D341Med (cell line): ENCODE measurements at regions not wholly inside any gene's neighbourhood (a gene's known extent, or its start where the extent isn't known, plus 50 kb on each side); places are given as distances from the start of the nearest gene placed in this dataset.

Experiments used
- DNase-seq: peaks from one replicate; pipeline ENCODE4 v3.0.0; 2012; ENCODE audit warnings: low spot score

GRCh38 chr4:54992266-54992665, 133.1 kb downstream of the KDR start:
- DNase-seq, result no peak

- no peak for DNase-seq
Measured at GRCh38 chr4:54988655-54989054, 136.7 kb downstream of the KDR start.

DNA sequence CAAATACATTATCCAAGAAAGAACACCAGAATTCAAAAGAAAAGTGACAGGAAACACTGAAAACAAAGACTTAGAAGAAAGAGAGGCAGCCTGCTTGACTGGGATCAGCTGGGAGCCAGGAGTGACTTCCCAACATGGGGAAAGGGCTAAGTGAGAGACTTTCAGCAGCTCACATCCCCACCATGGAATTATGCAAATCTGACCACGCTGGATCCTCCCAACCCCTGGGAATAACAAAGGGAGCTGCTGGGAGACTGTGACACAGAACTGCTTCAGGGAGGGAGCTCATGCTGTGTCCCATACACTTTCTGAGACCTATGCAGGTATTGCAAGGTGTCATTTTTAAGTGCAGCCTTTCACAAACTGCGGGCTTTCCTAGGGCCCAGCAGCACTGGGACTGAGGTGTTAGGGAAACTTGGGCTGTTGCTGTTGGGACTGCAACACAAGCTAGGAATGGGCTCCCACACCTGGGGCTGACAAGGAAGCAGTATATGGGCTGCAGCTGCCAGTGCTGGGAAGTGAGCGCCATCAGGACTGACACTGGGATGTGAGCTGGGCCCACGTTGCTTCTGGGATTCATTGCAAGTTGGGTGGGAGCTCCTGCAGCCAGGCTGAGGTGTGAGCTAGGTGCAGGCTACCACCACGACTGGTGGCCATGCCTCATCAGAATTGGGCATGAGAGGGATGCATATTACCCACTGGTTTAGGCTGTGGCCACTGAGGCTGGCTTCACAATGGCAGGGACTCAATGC, 139.1 kb downstream of the KDR start:
- DNase-seq, result no peak

- DNase-seq, result no peak
Measured at GRCh38 chr4:54976682-54977081, 148.7 kb downstream of the KDR start.

GRCh38 chr4:54976031-54976430, 149.4 kb downstream of the KDR start:
- DNase-seq, result no peak

DNA sequence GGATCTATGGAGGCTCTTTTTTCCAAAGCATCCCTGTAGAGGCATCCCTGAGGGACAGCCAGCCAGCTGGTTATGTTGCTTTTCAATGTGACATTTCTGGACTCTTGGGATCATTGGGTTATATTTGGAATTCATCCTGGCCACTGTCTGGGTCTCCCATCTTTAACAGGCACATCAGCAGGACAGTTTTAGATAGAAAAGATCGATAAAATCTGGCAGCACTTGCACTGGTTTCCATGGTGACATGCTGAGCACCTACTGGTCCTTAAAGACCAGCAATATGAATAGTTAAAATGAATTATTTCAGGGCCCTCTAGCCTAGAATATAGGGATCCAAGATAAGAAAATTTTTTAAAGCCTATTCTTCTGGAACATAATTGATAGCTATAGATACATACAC, 151.6 kb downstream of the KDR start:
- DNase-seq, result no peak

GRCh38 chr4:54971474-54971950, 153.9 kb downstream of the KDR start:
- peak; percentile 61 for DNase-seq

- DNase-seq, result no peak
Measured at GRCh38 chr4:54967289-54967688, 158.1 kb downstream of the KDR start.

- DNase-seq, result no peak
Measured at GRCh38 chr4:54961357-54961975, 163.9 kb downstream of the KDR start.

DNA sequence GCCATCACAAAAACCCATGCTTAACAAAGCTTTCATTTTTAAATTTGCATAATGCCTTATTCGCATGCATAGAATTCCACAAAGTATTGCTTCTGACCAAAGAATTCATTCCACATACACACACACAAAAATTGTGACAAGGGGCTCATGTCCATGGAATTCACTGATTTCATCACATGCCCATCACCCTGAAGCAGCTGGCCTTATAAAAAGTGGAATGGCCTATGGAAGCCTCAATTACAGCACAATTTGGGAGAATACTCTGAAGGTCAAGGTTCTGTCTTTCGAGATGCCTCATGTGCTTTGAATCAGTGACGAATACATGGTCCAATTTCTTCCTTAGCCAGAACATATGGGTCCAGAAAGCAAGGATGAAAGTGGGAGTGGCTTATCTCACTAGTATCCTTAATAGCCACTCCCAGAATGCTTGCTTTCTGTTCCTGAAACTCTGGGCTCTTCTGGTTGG, 165.7 kb downstream of the KDR start:
- no peak for DNase-seq

DNA sequence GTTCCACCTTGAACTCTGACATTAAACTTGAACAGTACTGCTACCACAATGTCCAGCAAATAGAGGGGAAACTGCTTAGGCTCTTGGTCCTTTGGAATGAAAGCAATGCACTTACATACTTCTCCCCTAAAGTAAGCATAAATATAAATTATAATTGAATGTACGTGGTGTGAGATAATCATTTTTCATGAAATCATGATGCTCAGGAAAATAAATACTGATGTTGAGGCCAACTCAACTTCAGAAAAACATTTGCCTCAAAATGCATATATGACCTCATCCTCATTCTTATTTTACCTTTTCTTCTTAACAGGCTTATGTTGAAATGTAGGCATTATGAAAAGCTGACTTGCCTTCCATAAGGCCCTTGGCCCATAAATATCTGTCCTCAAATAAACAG, 166.3 kb downstream of the KDR start:
- no peak for DNase-seq

- DNase-seq, result no peak
Measured at GRCh38 chr4:54958236-54958635, 167.2 kb downstream of the KDR start.

- DNase-seq, result no peak
Measured at GRCh38 chr4:54954656-54955388, 170.6 kb downstream of the KDR start.

DNA sequence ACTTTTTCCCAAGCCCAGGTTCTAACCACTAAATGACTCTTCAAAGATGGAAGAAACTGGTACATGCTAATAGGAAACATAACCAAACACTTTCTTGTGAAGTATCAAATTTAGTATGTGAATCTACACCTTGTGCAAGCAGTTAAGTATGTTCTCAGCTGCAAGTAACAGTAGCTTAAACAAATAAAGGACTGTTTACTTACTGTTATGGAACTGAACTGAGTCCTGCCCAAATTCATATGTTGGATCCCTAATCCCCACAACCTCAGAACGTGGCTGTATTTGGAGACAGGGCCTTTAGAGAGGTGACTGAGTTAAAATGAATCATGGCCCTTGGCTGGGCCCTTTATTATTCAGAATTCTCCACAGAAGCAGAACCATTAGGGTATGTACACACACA, 178.7 kb downstream of the KDR start:
- no peak for DNase-seq

DNA sequence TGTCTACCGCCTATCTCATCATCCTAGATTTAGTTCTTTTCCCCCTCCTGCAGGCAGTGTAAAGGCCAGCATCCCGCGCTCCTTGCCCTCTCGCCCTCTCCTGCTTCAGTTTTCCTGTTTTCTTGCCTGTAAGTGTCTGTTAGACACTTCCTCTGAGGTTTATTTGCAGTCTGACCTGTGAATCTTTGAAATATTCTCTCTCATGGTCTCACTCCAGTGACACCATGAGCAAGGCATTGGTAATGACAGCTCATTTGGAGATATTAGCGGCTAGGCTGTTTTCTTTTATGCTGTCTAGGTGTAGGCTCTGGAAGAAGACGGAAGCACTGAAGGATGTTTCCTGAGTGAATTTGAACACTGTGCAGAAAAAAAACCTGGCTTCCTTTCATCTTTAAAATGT, 179.6 kb downstream of the KDR start:
- no peak for DNase-seq

DNA sequence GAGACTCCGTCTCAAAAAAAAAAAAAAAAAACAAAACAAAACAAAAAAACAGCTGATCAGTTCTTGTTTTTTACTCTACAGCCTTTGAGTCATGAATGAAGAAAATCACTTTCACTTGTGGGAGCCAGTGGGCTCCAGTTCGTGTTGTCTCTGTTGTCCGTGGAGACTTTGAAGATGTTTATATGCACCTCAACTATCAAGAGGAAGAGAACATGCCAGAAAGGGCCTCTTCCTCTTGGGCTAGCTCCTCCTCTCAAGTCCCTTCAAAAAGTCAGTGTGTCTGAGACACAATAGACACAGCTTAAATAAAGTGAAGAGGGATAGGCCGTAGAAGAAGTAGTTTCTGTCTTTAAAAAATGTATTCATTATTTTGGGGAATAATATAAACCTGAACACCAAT, 182.7 kb downstream of the KDR start:
- DNase-seq, result no peak

GRCh38 chr4:54941994-54942552, 183.3 kb downstream of the KDR start:
- no peak for DNase-seq

DNA sequence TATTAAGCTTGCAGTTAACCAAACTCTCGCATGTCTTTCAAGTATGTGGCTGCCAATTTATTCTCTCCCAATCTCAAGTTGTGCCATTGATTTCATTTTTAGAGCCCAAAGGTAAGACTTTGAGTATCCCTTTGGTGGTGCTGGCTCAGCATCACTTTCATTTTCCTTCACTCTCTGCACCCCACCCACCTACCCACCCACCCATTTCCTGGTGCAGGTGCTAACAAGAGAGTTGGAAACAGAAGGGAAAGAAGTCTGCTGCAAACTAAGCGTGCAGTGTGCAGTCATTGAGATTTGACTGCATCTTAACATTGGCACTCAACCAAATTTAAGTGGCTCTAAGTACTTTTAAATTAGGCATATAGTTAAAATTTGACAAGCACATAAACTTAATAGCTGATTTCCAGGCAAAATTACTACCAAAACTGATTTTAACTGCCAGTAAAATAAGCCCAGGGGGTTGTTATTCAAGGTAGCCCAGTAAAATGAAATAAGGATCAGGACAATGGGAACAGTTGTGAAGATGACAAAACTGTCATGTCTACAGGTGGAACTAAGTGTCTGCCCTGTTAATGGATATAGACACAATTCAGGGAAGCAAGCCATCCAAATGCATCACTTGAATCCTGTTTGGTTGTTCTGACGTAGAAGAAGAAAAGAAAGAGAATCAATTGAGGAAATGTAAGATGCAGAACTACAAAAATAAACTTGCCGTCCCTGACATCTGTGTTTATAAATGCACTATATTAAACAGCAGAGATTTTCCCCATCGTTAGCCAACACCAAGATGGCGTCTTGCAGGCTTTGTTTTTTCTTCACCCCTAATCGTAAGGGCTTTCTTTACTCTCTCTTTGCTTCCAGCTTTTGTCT, 184.2 kb downstream of the KDR start:
- no peak for DNase-seq

GRCh38 chr4:54937501-54937900, 187.9 kb downstream of the KDR start:
- DNase-seq, result no peak

GRCh38 chr4:54933579-54933978, 191.8 kb downstream of the KDR start:
- no peak for DNase-seq

DNA sequence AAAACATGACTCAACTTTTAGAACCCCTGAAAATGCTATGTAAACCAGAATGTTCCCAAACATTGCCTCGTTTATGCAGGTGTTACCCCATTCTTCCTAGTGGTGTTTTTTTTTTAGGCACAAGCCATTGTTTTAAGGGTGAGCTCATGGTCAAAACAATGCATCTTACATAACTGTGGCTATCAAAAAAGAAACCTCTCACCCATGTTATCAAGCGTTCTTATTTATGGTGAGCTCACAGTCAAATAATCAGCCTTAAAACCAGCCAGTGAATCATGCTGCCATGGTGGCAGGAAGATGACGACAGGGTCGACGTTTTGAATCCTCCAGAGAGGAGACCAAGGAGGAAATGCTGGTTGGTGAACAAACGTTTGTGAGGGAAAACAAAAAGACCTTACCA, 195.2 kb downstream of the KDR start:
- DNase-seq, result no peak

DNA sequence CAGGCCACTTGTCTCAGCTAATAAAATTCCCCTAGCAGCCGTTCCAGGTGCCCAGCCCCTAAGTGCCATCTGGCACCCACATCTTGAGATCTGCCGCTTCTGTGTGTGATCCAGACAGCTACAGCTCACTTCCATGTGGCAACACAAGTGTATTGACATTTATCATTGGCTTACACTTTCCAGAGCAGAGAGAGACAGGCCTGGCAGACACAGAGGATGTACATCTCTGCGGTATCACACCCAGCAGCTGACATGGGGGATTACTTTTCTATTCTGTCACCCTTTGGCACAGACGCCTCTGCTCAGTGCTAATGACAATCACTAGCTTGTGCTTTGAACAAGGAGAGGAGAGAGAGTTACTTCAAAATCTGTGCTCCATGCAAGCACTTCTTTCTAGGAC, 195.9 kb downstream of the KDR start:
- no peak for DNase-seq
